Hepatocyte (in vitro differentiated cells): ENCODE measurements at regions not wholly inside any gene's neighbourhood (a gene's known extent, or its start where the extent isn't known, plus 50 kb on each side); places are given as distances from the start of the nearest gene placed in this dataset.
A peak's percentile ranks its signal among the peaks of the same experiment; 100 is the strongest.

Experiments
- DNase-seq: peaks from one replicate; pipeline ENCODE4 v3.0.0-alpha.2; 2016; ENCODE audit warnings: low spot score
- H2AFZ ChIP-seq: fragments of 200-600 bp; sonication (generic); 2 replicates; pipeline ENCODE4 v1.6.0; 2016; ENCODE audit warnings: antibody characterized with exemption, mild to moderate bottlenecking
- H3K27ac ChIP-seq: fragments of 200-600 bp; sonication (generic); 2 replicates; pipeline ENCODE4 v1.5.1; 2016; ENCODE audit warnings: mild to moderate bottlenecking
- H3K27me3 ChIP-seq: fragments of 200-600 bp; sonication (generic); 2 replicates; pipeline ENCODE4 v1.6.1; 2016
- H3K36me3 ChIP-seq: fragments of 200-600 bp; sonication (generic); replicated peaks from 2 replicates; pipeline ENCODE4 v1.5.1; 2016; ENCODE audit warnings: low read depth; ENCODE audit not compliant: insufficient read depth
- H3K4me1 ChIP-seq: fragments of 200-600 bp; sonication (generic); 2 replicates; pipeline ENCODE4 v1.5.1; 2016; ENCODE audit warnings: mild to moderate bottlenecking, moderate library complexity; ENCODE audit not compliant: insufficient read depth
- H3K4me2 ChIP-seq: fragments of 200-600 bp; sonication (generic); 2 replicates; pipeline ENCODE4 v1.6.0; 2016
- H3K4me3 ChIP-seq: fragments of 200-600 bp; sonication (generic); 2 replicates; pipeline ENCODE4 v1.5.1; 2016; ENCODE audit warnings: mild to moderate bottlenecking
- H3K79me2 ChIP-seq: fragments of 200-600 bp; sonication (generic); 2 replicates; pipeline ENCODE4 v1.6.0; 2017; ENCODE audit warnings: mild to moderate bottlenecking
- H3K9me2 ChIP-seq: fragments of 200-600 bp; sonication (generic); replicated peaks from 2 replicates; pipeline ENCODE4 v1.6.0; 2017; ENCODE audit warnings: mild to moderate bottlenecking; ENCODE audit not compliant: insufficient read depth
- H3K9me3 ChIP-seq: fragments of 200-600 bp; sonication (generic); 2 replicates; pipeline ENCODE4 v1.5.1; 2016; ENCODE audit warnings: low read depth, mild to moderate bottlenecking
- H4K20me1 ChIP-seq: fragments of 200-600 bp; sonication (generic); 2 replicates; pipeline ENCODE4 v1.6.0; 2016; ENCODE audit warnings: mild to moderate bottlenecking; ENCODE audit not compliant: insufficient read depth, poor library complexity, severe bottlenecking
- CTCF ChIP-seq: fragments of 200-600 bp; sonication (generic); IDR thresholded peaks from 2 replicates; pipeline ENCODE4 v1.5.1; 2016; ENCODE audit warnings: antibody characterized with exemption, mild to moderate bottlenecking; ENCODE audit not compliant: poor library complexity
- EZH2 ChIP-seq: fragments of 200-600 bp; sonication (generic); IDR thresholded peaks from 2 replicates; pipeline ENCODE4 v1.6.1; 2016; ENCODE audit warnings: antibody characterized with exemption, mild to moderate bottlenecking, borderline replicate concordance
- EZH2phosphoT487 ChIP-seq: fragments of 200-600 bp; sonication (generic); IDR thresholded peaks from one replicate; pipeline ENCODE4 v1.6.1; 2018; ENCODE audit warnings: antibody characterized with exemption, mild to moderate bottlenecking, low read depth, moderate library complexity; ENCODE audit not compliant: unreplicated experiment, severe bottlenecking
- whole genome bisulfite sequencing: methylation state at CpG from one replicate; pipeline ENCODE4 v1.1.6; 2016; ENCODE audit warnings: low lambda C conversion rate; ENCODE audit errors: missing lambda C conversion rate; 5-methylcytosine and 5-hydroxymethylcytosine counted together

- Histone ChIP-seq H3K9me3 (no peaks in the 10 kb centered on the region), H4K20me1 (no peaks in the 10 kb centered on the region), H3K4me1 (peaks cover 6% of the 10 kb centered on the region), H3K27ac (peak overlapping the region; percentile 13), H3K9me2 (no peaks in the 10 kb centered on the region), H3K36me3 (no peaks in the 10 kb centered on the region), H3K4me3 (no peak overlapping the region), H3K4me2 (no peak overlapping the region), H2AFZ (no peak overlapping the region), H3K27me3 (no peaks in the 10 kb centered on the region), H3K79me2 (no peaks in the 10 kb centered on the region)
- no peak for TF ChIP-seq EZH2
- TF ChIP-seq CTCF, result no peak
- TF ChIP-seq EZH2phosphoT487, result no peak
- DNase-seq, result no peak
- WGBS, result 62% methylated on average over 4 of the region's 4 CpGs
Measured at GRCh38 chr12:58313091-58313855, 371.9 kb downstream of the ATP23 start.

GRCh38 chr12:58314610-58315009 is 373.2 kb downstream of the ATP23 start:
- H3K27ac ChIP-seq, result no peak overlapping the region
- TF ChIP-seq EZH2phosphoT487 (no peak), CTCF (no peak), EZH2 (no peak)
- H2AFZ ChIP-seq, result no peak overlapping the region
- H3K9me2 ChIP-seq, result no peaks in the 10 kb centered on the region
- H3K36me3 ChIP-seq, result no peaks in the 10 kb centered on the region
- peaks cover 6% of the 10 kb centered on the region for H3K4me1 ChIP-seq
- no peaks in the 10 kb centered on the region for H3K79me2 ChIP-seq
- DNase-seq, result no peak
- WGBS, result 81% methylated on average over 5 of the region's 5 CpGs
- no peaks in the 10 kb centered on the region for H4K20me1 ChIP-seq
- no peak overlapping the region for H3K4me3 ChIP-seq
- H3K9me3 ChIP-seq, result no peaks in the 10 kb centered on the region
- H3K27me3 ChIP-seq, result no peaks in the 10 kb centered on the region
- no peak overlapping the region for H3K4me2 ChIP-seq

GRCh38 chr12:58316926-58317325 is 375.6 kb downstream of the ATP23 start:
- no peak overlapping the region for H3K4me3 ChIP-seq
- H3K36me3 ChIP-seq, result no peaks in the 10 kb centered on the region
- H3K79me2 ChIP-seq, result no peaks in the 10 kb centered on the region
- no peak overlapping the region for H2AFZ ChIP-seq
- no peaks in the 10 kb centered on the region for H3K4me1 ChIP-seq
- TF ChIP-seq EZH2phosphoT487 (no peak), EZH2 (no peak), CTCF (no peak)
- H3K27ac ChIP-seq, result no peak overlapping the region
- H4K20me1 ChIP-seq, result no peaks in the 10 kb centered on the region
- no peak for DNase-seq
- no peak overlapping the region for H3K4me2 ChIP-seq
- H3K27me3 ChIP-seq, result no peaks in the 10 kb centered on the region
- H3K9me2 ChIP-seq, result no peaks in the 10 kb centered on the region
- WGBS, result 91% methylated on average over 2 of the region's 2 CpGs
- H3K9me3 ChIP-seq, result no peaks in the 10 kb centered on the region
